ENCODE measurements at regions not wholly inside any gene's neighbourhood (a gene's known extent, or its start where the extent isn't known, plus 50 kb on each side); places are given as distances from the start of the nearest gene placed in this dataset.

DNA sequence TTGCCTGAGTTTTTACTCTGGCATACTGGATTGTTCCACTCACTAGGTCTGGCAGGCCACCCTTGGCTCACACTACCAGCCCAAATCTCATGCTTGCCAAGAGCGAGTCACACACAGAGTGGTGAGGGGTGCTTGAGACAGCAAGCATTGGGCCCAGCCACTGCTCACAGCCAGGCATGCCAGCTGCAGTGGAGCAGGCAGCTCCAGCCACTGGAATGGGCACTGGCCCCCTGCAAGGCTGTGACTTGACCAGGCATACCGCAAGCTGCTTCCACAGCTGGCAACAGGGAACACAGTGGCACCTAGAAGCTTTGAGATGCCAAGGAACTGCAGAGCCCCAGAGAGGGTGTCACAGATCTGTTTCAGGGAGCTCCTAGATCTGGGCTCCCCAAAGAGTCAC is 488.5 kb downstream of the LRFN5 start:
- Histone ChIP-seq H3K27me3 (replicated peaks in 1 of 7) (no peaks in the 10 kb centered on the region), H3K4me1 (no peaks in the 10 kb centered on the region), H3K36me3 (no peaks in the 10 kb centered on the region), H3K27ac (no peak overlapping the region), H3K4me3 (no peak overlapping the region), H3K9me3 (peaks cover 0 to 5% (median 2%) of the 10 kb centered on the region in 8 donors)
- peak; percentile 65 for DNase-seq
- TF ChIP-seq POLR2AphosphoS5 (IDR thresholded peaks at IDR 0.05): no peak
- TF ChIP-seq, protein P1, sequence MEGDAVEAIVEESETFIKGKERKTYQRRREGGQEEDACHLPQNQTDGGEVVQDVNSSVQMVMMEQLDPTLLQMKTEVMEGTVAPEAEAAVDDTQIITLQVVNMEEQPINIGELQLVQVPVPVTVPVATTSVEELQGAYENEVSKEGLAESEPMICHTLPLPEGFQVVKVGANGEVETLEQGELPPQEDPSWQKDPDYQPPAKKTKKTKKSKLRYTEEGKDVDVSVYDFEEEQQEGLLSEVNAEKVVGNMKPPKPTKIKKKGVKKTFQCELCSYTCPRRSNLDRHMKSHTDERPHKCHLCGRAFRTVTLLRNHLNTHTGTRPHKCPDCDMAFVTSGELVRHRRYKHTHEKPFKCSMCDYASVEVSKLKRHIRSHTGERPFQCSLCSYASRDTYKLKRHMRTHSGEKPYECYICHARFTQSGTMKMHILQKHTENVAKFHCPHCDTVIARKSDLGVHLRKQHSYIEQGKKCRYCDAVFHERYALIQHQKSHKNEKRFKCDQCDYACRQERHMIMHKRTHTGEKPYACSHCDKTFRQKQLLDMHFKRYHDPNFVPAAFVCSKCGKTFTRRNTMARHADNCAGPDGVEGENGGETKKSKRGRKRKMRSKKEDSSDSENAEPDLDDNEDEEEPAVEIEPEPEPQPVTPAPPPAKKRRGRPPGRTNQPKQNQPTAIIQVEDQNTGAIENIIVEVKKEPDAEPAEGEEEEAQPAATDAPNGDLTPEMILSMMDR (IDR thresholded peaks at IDR 0.05 in 8 of 11, conservative IDR thresholded peaks at IDR 0.05 in 3 of 11): no peak
- no peak for TF ChIP-seq POLR2A (IDR thresholded peaks at IDR 0.05)
- intact Hi-C loops (cut with DNase I; ENCODE audit: low total_unique reads): no loop called here
- WGBS, 5 donors: 87 to 100% (median 91%) methylated on average over 1 to 2 of the region's 2 CpGs

DNA sequence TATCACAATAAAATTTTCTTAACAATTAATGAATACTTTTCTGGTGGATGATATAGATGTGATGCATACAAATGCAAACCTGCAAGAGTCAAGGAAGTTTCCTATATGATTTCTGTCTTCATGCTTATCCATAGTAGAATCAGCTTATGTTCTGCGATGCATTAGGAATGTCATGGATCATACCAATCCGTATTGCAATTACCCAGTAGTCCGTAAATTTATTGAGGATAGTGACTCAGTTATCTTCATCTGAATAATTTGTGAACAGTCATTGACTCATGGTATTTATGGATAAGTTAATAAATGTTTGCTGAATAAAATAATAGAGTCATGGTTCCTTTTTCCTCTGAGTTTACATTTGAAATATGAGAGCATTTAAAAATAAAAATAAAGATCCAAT is 483.4 kb downstream of the LRFN5 start:
- peaks cover 0 to 4% (median 0%) of the 10 kb centered on the region in 8 donors for H3K9me3 ChIP-seq
- H3K27me3 ChIP-seq (replicated peaks in 1 of 7): no peaks in the 10 kb centered on the region
- H3K4me3 ChIP-seq: no peak overlapping the region
- no peak overlapping the region for H3K27ac ChIP-seq
- no peak for TF ChIP-seq POLR2AphosphoS5 (IDR thresholded peaks at IDR 0.05)
- TF ChIP-seq, protein P1 (IDR thresholded peaks at IDR 0.05 in 8 of 11, conservative IDR thresholded peaks at IDR 0.05 in 3 of 11): no peak
- TF ChIP-seq POLR2A (IDR thresholded peaks at IDR 0.05): no peak
- no peaks in the 10 kb centered on the region for H3K4me1 ChIP-seq
- DNase-seq: no peak
- H3K36me3 ChIP-seq: no peaks in the 10 kb centered on the region
- 86 to 96% (median 89%) methylated on average over 3 of the region's 3 CpGs for WGBS, 5 donors
- intact Hi-C loops (cut with DNase I; ENCODE audit: low total_unique reads): no loop called here

DNA sequence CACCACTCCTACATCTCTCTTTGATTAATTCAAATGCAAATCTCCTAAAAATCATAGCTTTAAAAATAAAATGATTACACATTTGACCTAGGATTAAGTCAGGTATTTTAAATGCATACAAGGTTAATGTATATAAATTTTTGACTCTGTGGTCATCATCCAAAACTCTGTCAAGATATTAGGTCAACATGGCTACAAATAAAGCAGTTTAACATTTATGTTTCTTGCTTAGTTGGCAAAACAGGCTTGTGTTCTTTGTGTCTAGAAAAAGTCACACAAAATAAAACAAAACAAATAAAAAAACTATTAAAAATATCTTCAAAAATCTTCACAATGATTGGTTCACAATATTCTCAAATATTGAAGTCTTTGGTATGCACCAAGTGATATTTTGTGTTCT is 473.2 kb downstream of the LRFN5 start:
- H3K27ac ChIP-seq: no peak overlapping the region
- H3K4me3 ChIP-seq: no peak overlapping the region
- H3K9me3 ChIP-seq: no peaks in the 10 kb centered on the region
- TF ChIP-seq POLR2A (IDR thresholded peaks at IDR 0.05) (no peak), POLR2AphosphoS5 (IDR thresholded peaks at IDR 0.05) (no peak)
- TF ChIP-seq, protein P1 (IDR thresholded peaks at IDR 0.05 in 8 of 11, conservative IDR thresholded peaks at IDR 0.05 in 3 of 11): no peak
- intact Hi-C loops (cut with DNase I; ENCODE audit: low total_unique reads): no loop called here
- no peak for DNase-seq
- no peaks in the 10 kb centered on the region for H3K4me1 ChIP-seq
- H3K36me3 ChIP-seq: no peaks in the 10 kb centered on the region
- no peaks in the 10 kb centered on the region for H3K27me3 ChIP-seq (replicated peaks in 1 of 7)

DNA sequence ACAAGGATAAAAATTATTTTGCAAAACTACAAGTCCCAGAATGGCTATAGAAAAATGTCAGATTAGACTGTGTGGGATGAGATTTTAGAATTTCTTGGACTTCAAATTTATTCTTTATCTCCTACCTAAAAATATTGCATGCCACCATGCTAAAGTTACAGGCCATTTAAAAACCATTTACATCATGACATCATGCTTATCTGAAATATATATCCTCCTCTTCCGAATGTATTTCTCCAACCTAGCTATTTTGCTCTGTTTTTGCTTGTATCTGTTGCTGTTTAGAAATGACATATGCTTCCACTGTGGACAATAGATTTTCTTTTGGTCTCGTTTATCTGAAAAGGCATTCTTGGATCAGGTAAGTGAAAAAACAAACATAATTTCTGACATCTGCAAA is 471.7 kb downstream of the LRFN5 start:
- H3K27me3 ChIP-seq (replicated peaks in 1 of 7): no peaks in the 10 kb centered on the region
- intact Hi-C loops (cut with DNase I; ENCODE audit: low total_unique reads): no loop called here
- no peak overlapping the region for H3K27ac ChIP-seq
- TF ChIP-seq POLR2A (IDR thresholded peaks at IDR 0.05) (no peak), POLR2AphosphoS5 (IDR thresholded peaks at IDR 0.05) (no peak)
- TF ChIP-seq, protein P1 (IDR thresholded peaks at IDR 0.05 in 8 of 11, conservative IDR thresholded peaks at IDR 0.05 in 3 of 11): no peak
- no peaks in the 10 kb centered on the region for H3K9me3 ChIP-seq
- H3K4me3 ChIP-seq: no peak overlapping the region
- no peaks in the 10 kb centered on the region for H3K36me3 ChIP-seq
- no peak for DNase-seq
- 67 to 84% (median 72%) methylated on average over 2 of the region's 2 CpGs for WGBS, 5 donors
- H3K4me1 ChIP-seq: no peaks in the 10 kb centered on the region

All from spleen (tissue), 11 donors.